D721Med (cell line): ENCODE measurements at regions not wholly inside any gene's neighbourhood (a gene's known extent, or its start where the extent isn't known, plus 50 kb on each side); places are given as distances from the start of the nearest gene placed in this dataset.
A peak's percentile ranks its signal among the peaks of the same experiment; 100 is the strongest.

Experiments
- DNase-seq: peaks from one replicate; pipeline ENCODE4 v3.0.0; 2011; ENCODE audit warnings: low spot score; ENCODE audit not compliant: insufficient read length
- FAIRE-seq: peaks from 2 replicates; lab custom pipeline; 2011; peaks lifted over from hg19 to GRCh38; lab: Jason Lieb, UNC
- TF ChIP-seq, protein P1 (sequence below): IDR thresholded peaks from 2 replicates; pipeline ENCODE4 v1.5.1; 2012; ENCODE audit warnings: mild to moderate bottlenecking, control low read depth; ENCODE audit not compliant: insufficient read depth; ENCODE audit errors: missing control alignments

DNA sequence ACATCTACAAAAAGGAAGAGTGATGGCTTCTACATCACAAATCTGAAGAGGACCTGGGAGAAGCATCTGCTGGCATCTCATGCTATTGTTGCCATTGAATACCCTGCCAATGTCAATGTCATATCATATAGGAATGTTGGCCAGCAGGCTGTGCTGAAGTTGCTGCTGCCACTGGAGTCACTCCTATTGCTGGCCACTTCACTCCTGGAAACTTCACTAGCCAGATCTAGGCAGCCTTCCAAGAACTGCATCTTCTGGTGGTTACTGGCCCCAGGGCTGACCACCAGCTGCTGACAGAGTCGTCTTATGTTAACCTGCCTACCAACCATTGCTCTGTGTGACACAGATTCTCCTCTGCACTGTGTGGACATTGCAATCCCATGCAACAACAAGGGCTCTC, 111.8 kb downstream of the PERP start:
- FAIRE-seq: no peak
- no peak for DNase-seq
- TF ChIP-seq, protein P1, sequence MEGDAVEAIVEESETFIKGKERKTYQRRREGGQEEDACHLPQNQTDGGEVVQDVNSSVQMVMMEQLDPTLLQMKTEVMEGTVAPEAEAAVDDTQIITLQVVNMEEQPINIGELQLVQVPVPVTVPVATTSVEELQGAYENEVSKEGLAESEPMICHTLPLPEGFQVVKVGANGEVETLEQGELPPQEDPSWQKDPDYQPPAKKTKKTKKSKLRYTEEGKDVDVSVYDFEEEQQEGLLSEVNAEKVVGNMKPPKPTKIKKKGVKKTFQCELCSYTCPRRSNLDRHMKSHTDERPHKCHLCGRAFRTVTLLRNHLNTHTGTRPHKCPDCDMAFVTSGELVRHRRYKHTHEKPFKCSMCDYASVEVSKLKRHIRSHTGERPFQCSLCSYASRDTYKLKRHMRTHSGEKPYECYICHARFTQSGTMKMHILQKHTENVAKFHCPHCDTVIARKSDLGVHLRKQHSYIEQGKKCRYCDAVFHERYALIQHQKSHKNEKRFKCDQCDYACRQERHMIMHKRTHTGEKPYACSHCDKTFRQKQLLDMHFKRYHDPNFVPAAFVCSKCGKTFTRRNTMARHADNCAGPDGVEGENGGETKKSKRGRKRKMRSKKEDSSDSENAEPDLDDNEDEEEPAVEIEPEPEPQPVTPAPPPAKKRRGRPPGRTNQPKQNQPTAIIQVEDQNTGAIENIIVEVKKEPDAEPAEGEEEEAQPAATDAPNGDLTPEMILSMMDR: no peak

GRCh38 chr6:137998461-137999019, 108.7 kb downstream of the PERP start:
- FAIRE-seq (no peak), DNase-seq (no peak)
- TF ChIP-seq, protein P1: no peak

DNA sequence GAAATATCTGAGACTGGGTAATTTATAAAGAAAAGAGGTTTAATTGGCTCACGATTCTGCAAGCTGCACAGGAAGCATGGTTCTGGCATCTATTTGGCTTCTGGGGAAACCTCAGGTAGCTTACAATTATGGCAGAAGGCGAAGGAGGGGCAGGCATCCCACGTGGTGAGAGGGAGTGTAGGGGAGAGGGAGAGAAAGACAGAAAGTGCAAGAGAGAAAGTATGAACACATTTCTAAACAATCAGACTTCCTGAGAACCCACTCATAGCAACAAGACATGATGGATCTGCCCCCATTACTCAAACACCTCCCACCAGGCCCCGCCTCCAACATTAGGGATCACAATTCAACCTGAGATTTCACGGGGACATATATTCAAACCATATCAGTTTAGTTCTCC, 107.4 kb downstream of the PERP start:
- TF ChIP-seq, protein P1: no peak
- FAIRE-seq (no peak), DNase-seq (no peak)

- DNase-seq: no peak
- TF ChIP-seq, protein P1: no peak
- no peak for FAIRE-seq
Observed at GRCh38 chr6:138000941-138001340, 106.3 kb downstream of the PERP start.

GRCh38 chr6:138001750-138002349, 105.4 kb downstream of the PERP start:
- TF ChIP-seq, protein P1: peak; percentile 90
- DNase-seq (no peak), FAIRE-seq (peak; percentile 63)

- FAIRE-seq (no peak), DNase-seq (no peak)
- TF ChIP-seq, protein P1: peak; percentile 45
Observed at GRCh38 chr6:138004430-138005287, 102.6 kb downstream of the PERP start.
